ENCODE measurements at regions not wholly inside any gene's neighbourhood (a gene's known extent, or its start where the extent isn't known, plus 50 kb on each side); places are given as distances from the start of the nearest gene placed in this dataset.

GRCh38 chr13:33454844-33455705 lies 169.5 kb upstream of the STARD13 start:
- no peak for TF ChIP-seq GATA2 (IDR thresholded peaks at IDR 0.05; ENCODE audit: low read depth, low read length)
- TF ChIP-seq GATA3 (IDR thresholded peaks at IDR 0.05; ENCODE audit: low read depth, low read length) = no peak

- TF ChIP-seq GATA2 (IDR thresholded peaks at IDR 0.05; ENCODE audit: low read depth, low read length) (no peak), GATA3 (IDR thresholded peaks at IDR 0.05; ENCODE audit: low read depth, low read length) (no peak)
Observed at GRCh38 chr13:33459702-33460101, 174.1 kb upstream of the STARD13 start.

GRCh38 chr13:33462109-33462508 lies 176.6 kb upstream of the STARD13 start:
- TF ChIP-seq GATA3 (IDR thresholded peaks at IDR 0.05; ENCODE audit: low read depth, low read length) (no peak), GATA2 (IDR thresholded peaks at IDR 0.05; ENCODE audit: low read depth, low read length) (no peak)

GRCh38 chr13:33464345-33464744 lies 178.8 kb upstream of the STARD13 start:
- TF ChIP-seq GATA2 (IDR thresholded peaks at IDR 0.05; ENCODE audit: low read depth, low read length) (no peak), GATA3 (IDR thresholded peaks at IDR 0.05; ENCODE audit: low read depth, low read length) (no peak)

GRCh38 chr13:33466262-33466661 lies 180.7 kb upstream of the STARD13 start:
- TF ChIP-seq GATA2 (IDR thresholded peaks at IDR 0.05; ENCODE audit: low read depth, low read length) (no peak), GATA3 (IDR thresholded peaks at IDR 0.05; ENCODE audit: low read depth, low read length) (no peak)

GRCh38 chr13:33467556-33467955 lies 182.0 kb upstream of the STARD13 start:
- TF ChIP-seq GATA2 (IDR thresholded peaks at IDR 0.05; ENCODE audit: low read depth, low read length) (no peak), GATA3 (IDR thresholded peaks at IDR 0.05; ENCODE audit: low read depth, low read length) (no peak)

- TF ChIP-seq GATA2 (IDR thresholded peaks at IDR 0.05; ENCODE audit: low read depth, low read length) (no peak), GATA3 (IDR thresholded peaks at IDR 0.05; ENCODE audit: low read depth, low read length) (no peak)
Observed at GRCh38 chr13:33471204-33471603, 185.6 kb upstream of the STARD13 start.

GRCh38 chr13:33472446-33472845 lies 186.9 kb upstream of the STARD13 start:
- no peak for TF ChIP-seq GATA2 (IDR thresholded peaks at IDR 0.05; ENCODE audit: low read depth, low read length)
- no peak for TF ChIP-seq GATA3 (IDR thresholded peaks at IDR 0.05; ENCODE audit: low read depth, low read length)

- TF ChIP-seq GATA2 (IDR thresholded peaks at IDR 0.05; ENCODE audit: low read depth, low read length) (no peak), GATA3 (IDR thresholded peaks at IDR 0.05; ENCODE audit: low read depth, low read length) (no peak)
Observed at GRCh38 chr13:33479105-33479504, 193.6 kb upstream of the STARD13 start.

- TF ChIP-seq GATA2 (IDR thresholded peaks at IDR 0.05; ENCODE audit: low read depth, low read length) (no peak), GATA3 (IDR thresholded peaks at IDR 0.05; ENCODE audit: low read depth, low read length) (no peak)
Observed at GRCh38 chr13:33480561-33480960, 195.0 kb upstream of the STARD13 start.

- no peak for TF ChIP-seq GATA3 (IDR thresholded peaks at IDR 0.05; ENCODE audit: low read depth, low read length)
- TF ChIP-seq GATA2 (IDR thresholded peaks at IDR 0.05; ENCODE audit: low read depth, low read length) = no peak
Observed at GRCh38 chr13:33483471-33483870, 197.9 kb upstream of the STARD13 start.

- TF ChIP-seq GATA2 (IDR thresholded peaks at IDR 0.05; ENCODE audit: low read depth, low read length) = no peak
- no peak for TF ChIP-seq GATA3 (IDR thresholded peaks at IDR 0.05; ENCODE audit: low read depth, low read length)
Observed at GRCh38 chr13:33485247-33485646, 199.7 kb upstream of the STARD13 start.

GRCh38 chr13:33487575-33488243 lies 202.2 kb upstream of the STARD13 start:
- no peak for TF ChIP-seq GATA3 (IDR thresholded peaks at IDR 0.05; ENCODE audit: low read depth, low read length)
- TF ChIP-seq GATA2 (IDR thresholded peaks at IDR 0.05; ENCODE audit: low read depth, low read length) = no peak

- TF ChIP-seq GATA2 (IDR thresholded peaks at IDR 0.05; ENCODE audit: low read depth, low read length) = no peak
- no peak for TF ChIP-seq GATA3 (IDR thresholded peaks at IDR 0.05; ENCODE audit: low read depth, low read length)
Observed at GRCh38 chr13:33489563-33489962, 204.0 kb upstream of the STARD13 start.
